Prostate gland (tissue), 2 donors: ENCODE measurements at regions not wholly inside any gene's neighbourhood (a gene's known extent, or its start where the extent isn't known, plus 50 kb on each side); places are given as distances from the start of the nearest gene placed in this dataset.

Experiments used
- DNase-seq: peaks from one replicate; pipeline ENCODE4 v3.0.0-alpha.2; 2019; ENCODE audit warnings: low spot score
- H3K27ac ChIP-seq, 2 donors: fragments of 200-600 bp; sonication (generic); 2 replicates each; pipeline ENCODE4 v1.5.1; 2017 to 2019
- H3K27me3 ChIP-seq: fragments of 200-600 bp; sonication (generic); replicated peaks from 2 replicates; pipeline ENCODE4 v1.5.1; 2019; ENCODE audit not compliant: insufficient read depth
- H3K36me3 ChIP-seq, 2 donors: fragments of 200-600 bp; sonication (generic); 1 replicate in 1 of 2; 2 replicates in 1 of 2; pipeline versions ENCODE4 v1.5.1 to v1.8.1; 2017 to 2019
- H3K4me1 ChIP-seq: fragments of 200-600 bp; sonication (generic); replicated peaks from 2 replicates; pipeline ENCODE4 v1.5.1; 2019
- H3K4me3 ChIP-seq, 2 donors: fragments of 200-600 bp; sonication (generic); 2 replicates each; pipeline ENCODE4 v1.5.1; 2017 to 2019
- H3K9me3 ChIP-seq: fragments of 200-600 bp; sonication (generic); 2 replicates; pipeline ENCODE4 v1.5.1; 2017
- CTCF ChIP-seq, 4 experiments: fragments of 200-600 bp in 2 of 4; fragments of 450-650 bp in 2 of 4; sonication (generic) in 2 of 4; IDR thresholded peaks; 1 replicate in 3 of 4; 2 replicates in 1 of 4; pipeline ENCODE4 v1.5.1; 2016 to 2019; ENCODE audit warnings: antibody characterized with exemption in 4 of 4, mild to moderate bottlenecking in 2 of 4, moderate library complexity in 2 of 4
- POLR2A ChIP-seq: fragments of 450-650 bp; IDR thresholded peaks from one replicate; pipeline ENCODE4 v1.6.1; 2016; ENCODE audit warnings: antibody characterized with exemption, mild to moderate bottlenecking
- POLR2AphosphoS5 ChIP-seq: sonication (generic); formaldehyde crosslinking; IDR thresholded peaks from one replicate; pipeline ENCODE4 v1.6.1; 2017; ENCODE audit warnings: antibody characterized with exemption
- WGBS: methylation state at CpG from one replicate; pipeline ENCODE4 v1.1.5; 2018; 5-methylcytosine and 5-hydroxymethylcytosine counted together
- intact Hi-C: fragments of 100-400 bp; cut with DNase I; formaldehyde crosslinking; loops from one replicate; pipeline ENCODE4 v1.14.2; 2022
- small RNA-seq, 2 donors: library from RNA; depleted of rRNA; stranded (forward); fragments of <200 nt; gene quantifications; one replicate each; pipeline ENCODE3, GENCODE V24; 2016

GRCh38 chr3:153096731-153097131, 65.3 kb upstream of the RAP2B start:
- Histone ChIP-seq H3K27me3 (no peaks in the 10 kb centered on the region), H3K9me3 (no peaks in the 10 kb centered on the region), H3K4me3 (no peak overlapping the region), H3K27ac (no peak overlapping the region), H3K4me1 (no peaks in the 10 kb centered on the region), H3K36me3 (no peaks in the 10 kb centered on the region)
- WGBS = 55% methylated on average over 7 of the region's 7 CpGs
- no peak for DNase-seq
- TF ChIP-seq CTCF (IDR thresholded peaks at IDR 0.05) = no peak
- TF ChIP-seq POLR2AphosphoS5 = no peak
- no peak for TF ChIP-seq POLR2A
- intact Hi-C loops = no loop called here

- TF ChIP-seq POLR2AphosphoS5 = no peak
- Histone ChIP-seq H3K36me3 (no peaks in the 10 kb centered on the region), H3K4me3 (no peak overlapping the region), H3K9me3 (no peaks in the 10 kb centered on the region), H3K27me3 (no peaks in the 10 kb centered on the region), H3K27ac (no peak overlapping the region), H3K4me1 (no peaks in the 10 kb centered on the region)
- intact Hi-C loops = no loop called here
- DNase-seq = no peak
Observed at GRCh38 chr3:153097213-153097612, 64.8 kb upstream of the RAP2B start.

- Histone ChIP-seq H3K4me3 (no peak overlapping the region), H3K9me3 (no peaks in the 10 kb centered on the region), H3K4me1 (no peaks in the 10 kb centered on the region), H3K36me3 (no peaks in the 10 kb centered on the region), H3K27ac (no peak overlapping the region), H3K27me3 (no peaks in the 10 kb centered on the region)
- no peak for DNase-seq
- 74% methylated on average over 9 of the region's 9 CpGs for WGBS
- intact Hi-C loops = no loop called here
- no peak for TF ChIP-seq CTCF (IDR thresholded peaks at IDR 0.05)
- TF ChIP-seq POLR2AphosphoS5 = no peak
- TF ChIP-seq POLR2A = no peak
Observed at GRCh38 chr3:153099131-153099530, 62.9 kb upstream of the RAP2B start.

- no peak for TF ChIP-seq POLR2AphosphoS5
- TF ChIP-seq POLR2A = no peak
- Histone ChIP-seq H3K36me3 (no peaks in the 10 kb centered on the region), H3K27ac (no peak overlapping the region), H3K4me3 (no peak overlapping the region), H3K27me3 (no peaks in the 10 kb centered on the region), H3K9me3 (no peaks in the 10 kb centered on the region), H3K4me1 (no peaks in the 10 kb centered on the region)
- intact Hi-C loops = no loop called here
- no peak for DNase-seq
- 29% methylated on average over 2 of the region's 2 CpGs for WGBS
Observed at GRCh38 chr3:153103406-153103945, 58.5 kb upstream of the RAP2B start.

- WGBS = 91% methylated on average over 2 of the region's 2 CpGs
Observed at GRCh38 chr3:153110041-153110440, 52.0 kb upstream of the RAP2B start.

GRCh38 chr3:153111016-153111415, 51.0 kb upstream of the RAP2B start:
- no peaks in the 10 kb centered on the region for H3K27me3 ChIP-seq
- H3K27ac ChIP-seq = no peak overlapping the region
- DNase-seq = no peak
- intact Hi-C loops = no loop called here
- no peaks in the 10 kb centered on the region for H3K9me3 ChIP-seq
- no peaks in the 10 kb centered on the region for H3K36me3 ChIP-seq
- 91% methylated on average over 3 of the region's 3 CpGs for WGBS
- H3K4me3 ChIP-seq = no peak overlapping the region
- no peak for TF ChIP-seq POLR2A
- TF ChIP-seq POLR2AphosphoS5 = no peak
- TF ChIP-seq CTCF (IDR thresholded peaks at IDR 0.05) = no peak
- no peaks in the 10 kb centered on the region for H3K4me1 ChIP-seq

More at GRCh38 chr3:153110041-153110440, 52.0 kb upstream of the RAP2B start:
- no peak for TF ChIP-seq POLR2A
- no peak for DNase-seq
- Histone ChIP-seq H3K36me3 (no peaks in the 10 kb centered on the region), H3K27ac (no peak overlapping the region), H3K27me3 (no peaks in the 10 kb centered on the region), H3K4me3 (no peak overlapping the region), H3K4me1 (no peaks in the 10 kb centered on the region), H3K9me3 (no peaks in the 10 kb centered on the region)
- intact Hi-C loops = no loop called here

Small RNA genes in the stretch of these regions (small RNA-seq; reads per million reads assigned to genes)
- 0 reads per million in 2 donors for gene HMGN2P13
